ENCODE measurements at regions not wholly inside any gene's neighbourhood (a gene's known extent, or its start where the extent isn't known, plus 50 kb on each side); places are given as distances from the start of the nearest gene placed in this dataset.
"Not testable (repeated sequence)": the region's sequence is repeated elsewhere in the genome, so short reads cannot be mapped to it uniquely, and the experiment has no call there.

- TF ChIP-seq POLR2A, CTCF (IDR thresholded peaks at IDR 0.05): not testable (repeated sequence)
Observed at GRCh38 chr3:73154261-73154660, 92.8 kb downstream of the EBLN2 start.

Data from right lobe of liver (tissue), 4 donors.